ENCODE measurements at regions not wholly inside any gene's neighbourhood (a gene's known extent, or its start where the extent isn't known, plus 50 kb on each side); places are given as distances from the start of the nearest gene placed in this dataset.

DNA sequence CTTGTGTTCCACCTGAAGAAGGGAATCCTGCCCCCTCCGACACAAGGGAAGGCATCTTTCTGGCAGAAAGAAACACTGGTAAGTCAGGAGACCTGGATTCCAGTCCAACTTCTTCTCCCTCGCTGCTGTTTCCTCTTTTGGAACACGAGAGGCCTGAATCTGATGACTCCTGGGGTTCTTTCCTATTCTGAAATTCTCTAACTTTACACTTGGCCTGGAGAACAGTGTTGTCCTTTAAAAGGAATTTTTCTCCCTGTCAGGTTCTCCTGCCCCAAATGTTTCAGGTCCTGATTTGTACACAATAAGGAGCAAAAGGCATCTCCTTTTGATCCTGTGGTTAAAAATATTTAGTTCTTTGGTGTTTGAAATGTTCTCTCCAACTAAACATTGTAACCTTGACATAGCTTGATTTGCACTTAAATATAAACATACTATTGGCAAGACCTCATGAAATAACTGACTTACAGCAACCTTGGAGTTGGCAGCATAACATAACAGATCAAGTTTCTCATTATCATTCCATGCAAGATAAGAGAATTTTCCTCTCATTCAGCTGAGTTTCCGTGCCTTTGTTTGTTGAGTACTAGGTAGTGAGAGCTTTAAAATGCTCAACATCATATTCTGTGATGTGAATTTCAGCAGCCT is 244.8 kb downstream of the COG6 start:
- no peaks in the 10 kb centered on the region for H3K36me3 Mint-ChIP-seq (ENCODE audit: unreplicated experiment)

GRCh38 chr13:39904959-39905358 is 249.5 kb downstream of the COG6 start:
- TF ChIP-seq, protein P1, sequence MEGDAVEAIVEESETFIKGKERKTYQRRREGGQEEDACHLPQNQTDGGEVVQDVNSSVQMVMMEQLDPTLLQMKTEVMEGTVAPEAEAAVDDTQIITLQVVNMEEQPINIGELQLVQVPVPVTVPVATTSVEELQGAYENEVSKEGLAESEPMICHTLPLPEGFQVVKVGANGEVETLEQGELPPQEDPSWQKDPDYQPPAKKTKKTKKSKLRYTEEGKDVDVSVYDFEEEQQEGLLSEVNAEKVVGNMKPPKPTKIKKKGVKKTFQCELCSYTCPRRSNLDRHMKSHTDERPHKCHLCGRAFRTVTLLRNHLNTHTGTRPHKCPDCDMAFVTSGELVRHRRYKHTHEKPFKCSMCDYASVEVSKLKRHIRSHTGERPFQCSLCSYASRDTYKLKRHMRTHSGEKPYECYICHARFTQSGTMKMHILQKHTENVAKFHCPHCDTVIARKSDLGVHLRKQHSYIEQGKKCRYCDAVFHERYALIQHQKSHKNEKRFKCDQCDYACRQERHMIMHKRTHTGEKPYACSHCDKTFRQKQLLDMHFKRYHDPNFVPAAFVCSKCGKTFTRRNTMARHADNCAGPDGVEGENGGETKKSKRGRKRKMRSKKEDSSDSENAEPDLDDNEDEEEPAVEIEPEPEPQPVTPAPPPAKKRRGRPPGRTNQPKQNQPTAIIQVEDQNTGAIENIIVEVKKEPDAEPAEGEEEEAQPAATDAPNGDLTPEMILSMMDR (IDR thresholded peaks at IDR 0.05; ENCODE audit: partially characterized antibody, unreplicated experiment), result no peak
- no peak for DNase-seq
- Mint-ChIP-seq H3K27me3 (ENCODE audit: unreplicated experiment) (no peaks in the 10 kb centered on the region), H3K36me3 (ENCODE audit: unreplicated experiment) (no peaks in the 10 kb centered on the region), H3K4me3 (ENCODE audit: unreplicated experiment) (no peak overlapping the region), H3K9me3 (ENCODE audit: unreplicated experiment) (no peaks in the 10 kb centered on the region), H3K27ac (ENCODE audit: unreplicated experiment) (no peak overlapping the region), H3K4me1 (ENCODE audit: low read depth, unreplicated experiment) (no peaks in the 10 kb centered on the region)

More for the DNA sequence above, 244.8 kb downstream of the COG6 start:
- Mint-ChIP-seq H3K4me3 (ENCODE audit: unreplicated experiment) (no peak overlapping the region), H3K27ac (ENCODE audit: unreplicated experiment) (no peak overlapping the region), H3K27me3 (ENCODE audit: unreplicated experiment) (no peaks in the 10 kb centered on the region), H3K9me3 (ENCODE audit: unreplicated experiment) (no peaks in the 10 kb centered on the region), H3K4me1 (ENCODE audit: low read depth, unreplicated experiment) (no peaks in the 10 kb centered on the region)
- TF ChIP-seq, protein P1 (IDR thresholded peaks at IDR 0.05; ENCODE audit: partially characterized antibody, unreplicated experiment), result no peak
- no peak for DNase-seq

DNA sequence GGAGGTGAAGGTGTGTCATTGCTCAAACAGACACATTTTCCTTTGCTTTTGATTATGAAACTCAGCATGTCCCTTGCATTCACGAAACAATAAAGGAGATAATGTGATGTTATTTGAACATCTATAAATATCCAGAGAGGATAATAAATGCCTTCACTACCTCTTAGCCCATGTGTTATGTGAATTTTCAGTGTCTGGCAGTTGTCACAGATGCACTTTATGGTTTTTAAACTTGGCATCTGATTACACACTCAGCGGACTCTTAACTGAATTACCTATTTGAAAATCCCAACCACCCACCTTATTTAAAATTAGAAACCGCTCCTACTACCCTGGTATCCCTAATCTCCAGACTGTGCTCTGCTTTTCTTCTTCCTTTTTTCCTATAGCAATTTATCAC is 254.2 kb downstream of the COG6 start:
- TF ChIP-seq, protein P1 (IDR thresholded peaks at IDR 0.05; ENCODE audit: partially characterized antibody, unreplicated experiment), result no peak
- no peaks in the 10 kb centered on the region for H3K4me1 Mint-ChIP-seq (ENCODE audit: low read depth, unreplicated experiment)
- no peak for DNase-seq
- H3K27ac Mint-ChIP-seq (ENCODE audit: unreplicated experiment), result no peak overlapping the region
- peaks cover 2% of the 10 kb centered on the region for H3K9me3 Mint-ChIP-seq (ENCODE audit: unreplicated experiment)
- H3K4me3 Mint-ChIP-seq (ENCODE audit: unreplicated experiment), result no peak overlapping the region
- H3K27me3 Mint-ChIP-seq (ENCODE audit: unreplicated experiment), result no peaks in the 10 kb centered on the region
- H3K36me3 Mint-ChIP-seq (ENCODE audit: unreplicated experiment), result no peaks in the 10 kb centered on the region

- Mint-ChIP-seq H3K4me1 (ENCODE audit: low read depth, unreplicated experiment) (no peaks in the 10 kb centered on the region), H3K36me3 (ENCODE audit: unreplicated experiment) (no peaks in the 10 kb centered on the region), H3K4me3 (ENCODE audit: unreplicated experiment) (no peak overlapping the region), H3K9me3 (ENCODE audit: unreplicated experiment) (peaks cover 2% of the 10 kb centered on the region), H3K27ac (ENCODE audit: unreplicated experiment) (no peak overlapping the region), H3K27me3 (ENCODE audit: unreplicated experiment) (no peaks in the 10 kb centered on the region)
- no peak for DNase-seq
- TF ChIP-seq, protein P1 (IDR thresholded peaks at IDR 0.05; ENCODE audit: partially characterized antibody, unreplicated experiment), result no peak
Observed at GRCh38 chr13:39910041-39910440, 254.6 kb downstream of the COG6 start.

GRCh38 chr13:39910833-39911232 is 255.4 kb downstream of the COG6 start:
- H3K4me1 Mint-ChIP-seq (ENCODE audit: low read depth, unreplicated experiment), result no peaks in the 10 kb centered on the region

More at GRCh38 chr13:39910833-39911232, 255.4 kb downstream of the COG6 start:
- no peak for DNase-seq
- H3K9me3 Mint-ChIP-seq (ENCODE audit: unreplicated experiment), result peaks cover 2% of the 10 kb centered on the region
- peaks cover 2% of the 10 kb centered on the region for H3K27me3 Mint-ChIP-seq (ENCODE audit: unreplicated experiment)
- TF ChIP-seq, protein P1 (IDR thresholded peaks at IDR 0.05; ENCODE audit: partially characterized antibody, unreplicated experiment), result no peak
- no peak overlapping the region for H3K4me3 Mint-ChIP-seq (ENCODE audit: unreplicated experiment)
- H3K36me3 Mint-ChIP-seq (ENCODE audit: unreplicated experiment), result no peaks in the 10 kb centered on the region
- H3K27ac Mint-ChIP-seq (ENCODE audit: unreplicated experiment), result no peak overlapping the region

Data from glutamatergic neuron (in vitro differentiated cells).